SU-DHL-6 (cell line): ENCODE measurements at regions not wholly inside any gene's neighbourhood (a gene's known extent, or its start where the extent isn't known, plus 50 kb on each side); places are given as distances from the start of the nearest gene placed in this dataset.

Experiments
- H2AFZ ChIP-seq: fragments of 200-600 bp; sonication (generic); 2 replicates; pipeline ENCODE4 v1.6.1; 2014; ENCODE audit warnings: low read depth, mild to moderate bottlenecking, moderate library complexity, mixed read lengths, antibody characterized with exemption, low read length; ENCODE audit not compliant: severe bottlenecking
- H3F3A ChIP-seq: fragments of 200-600 bp; shearing (Covaris generic); 2 replicates; pipeline ENCODE4 v1.6.0; 2016; ENCODE audit warnings: antibody characterized with exemption, mild to moderate bottlenecking; ENCODE audit not compliant: insufficient read depth
- H3K27ac ChIP-seq: fragments of 200-600 bp; sonication (generic); 2 replicates; pipeline ENCODE4 v1.5.1; 2016; ENCODE audit warnings: low read depth, mild to moderate bottlenecking, low read length, moderate library complexity, mixed read lengths
- H3K27me3 ChIP-seq: fragments of 200-600 bp; sonication (generic), shearing (Covaris generic); 2 replicates; pipeline ENCODE4 v1.6.0; 2014; ENCODE audit warnings: mild to moderate bottlenecking, low read length
- H3K36me3 ChIP-seq: fragments of 200-600 bp; sonication (generic); 2 replicates; pipeline ENCODE4 v1.6.1; 2014; ENCODE audit warnings: mild to moderate bottlenecking, low read length, mixed read lengths
- H3K4me2 ChIP-seq: fragments of 300-600, 200-600 bp; shearing (Covaris generic), sonication (generic); 2 replicates; pipeline ENCODE4 v1.6.0; 2014; ENCODE audit warnings: low read length, low read depth, mild to moderate bottlenecking; ENCODE audit not compliant: poor library complexity, severe bottlenecking
- H3K4me3 ChIP-seq: fragments of 200-600 bp; sonication (generic); 2 replicates; pipeline ENCODE4 v1.5.1; 2014; ENCODE audit warnings: antibody characterized with exemption, low read length, mild to moderate bottlenecking, mixed read lengths; ENCODE audit not compliant: insufficient read depth, poor library complexity, severe bottlenecking
- H3K79me2 ChIP-seq: fragments of 200-600 bp; sonication (generic); 2 replicates; pipeline ENCODE4 v1.6.1; 2014; ENCODE audit warnings: mild to moderate bottlenecking, low read length, moderate library complexity; ENCODE audit not compliant: insufficient read depth
- H3K9ac ChIP-seq: fragments of 200-600 bp; sonication (generic); 2 replicates; pipeline ENCODE4 v1.7.0; 2014; ENCODE audit warnings: mild to moderate bottlenecking, low read length
- H3K9me2 ChIP-seq: fragments of 200-600 bp; sonication (generic); replicated peaks from 2 replicates; pipeline ENCODE4 v1.6.1; 2014; ENCODE audit warnings: low read length; ENCODE audit not compliant: insufficient read depth
- H3K9me3 ChIP-seq: fragments of 200-600 bp; sonication (generic); 2 replicates; pipeline ENCODE4 v1.6.1; 2014; ENCODE audit warnings: low read length, mixed read lengths; ENCODE audit not compliant: insufficient read depth
- H4K20me1 ChIP-seq: fragments of 200-600 bp; sonication (generic); 2 replicates; pipeline ENCODE4 v1.6.1; 2014; ENCODE audit warnings: low read depth, mild to moderate bottlenecking, antibody characterized with exemption, low read length, moderate library complexity, mixed read lengths
- EZH2phosphoT487 ChIP-seq: fragments of 200-600 bp; sonication (generic), shearing (Covaris generic); conservative IDR thresholded peaks from 2 replicates; pipeline ENCODE4 v1.6.1; 2018; ENCODE audit warnings: mild to moderate bottlenecking, antibody characterized with exemption, low read length, moderate library complexity, mixed read lengths
- TF ChIP-seq, protein P1 (sequence below): fragments of 200-600 bp; sonication (generic); IDR thresholded peaks from one replicate; pipeline ENCODE4 v1.5.1; 2017; ENCODE audit warnings: antibody characterized with exemption, mild to moderate bottlenecking, low read length, moderate library complexity; ENCODE audit not compliant: insufficient read depth, poor library complexity, severe bottlenecking

DNA sequence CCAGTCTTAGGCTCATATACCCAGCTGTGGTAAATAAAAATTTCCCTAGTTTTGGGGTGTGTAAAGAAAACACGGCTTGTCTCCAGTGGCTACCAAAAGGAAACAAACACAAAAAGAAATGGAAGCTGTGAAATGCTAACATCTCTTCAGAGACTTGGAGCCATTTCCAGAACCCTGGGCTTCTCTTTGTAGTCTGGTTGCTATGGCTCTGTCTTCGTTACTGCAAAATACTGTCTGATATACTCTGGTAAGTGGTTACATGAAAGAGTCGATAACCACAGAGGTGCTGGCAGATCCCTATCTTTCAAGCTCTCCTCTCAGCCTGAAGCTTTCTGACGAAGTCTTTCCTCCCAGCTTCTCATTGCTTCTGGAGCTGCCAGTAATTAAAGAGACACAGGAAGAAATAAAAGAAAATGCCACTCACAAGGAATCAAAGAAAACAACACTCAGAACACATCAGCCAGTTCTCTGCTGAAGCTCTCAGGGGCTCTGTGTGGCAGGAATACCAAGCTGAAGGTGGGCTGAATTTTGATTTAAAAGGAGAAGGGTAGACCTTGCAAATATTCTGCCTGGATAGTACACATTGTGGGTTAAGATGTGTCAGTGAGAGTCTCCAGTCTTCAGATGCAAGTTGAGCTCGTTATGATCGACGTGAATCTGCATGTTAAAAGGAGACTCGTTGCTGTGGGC, 107.6 kb upstream of the FAM9C start:
- no peaks in the 10 kb centered on the region for H3K27me3 ChIP-seq
- no peak overlapping the region for H3K4me3 ChIP-seq
- no peak overlapping the region for H3K9ac ChIP-seq
- H2AFZ ChIP-seq = no peak overlapping the region
- no peak overlapping the region for H3K27ac ChIP-seq
- H3K9me2 ChIP-seq = no peaks in the 10 kb centered on the region
- no peaks in the 10 kb centered on the region for H3K36me3 ChIP-seq
- no peaks in the 10 kb centered on the region for H4K20me1 ChIP-seq
- no peaks in the 10 kb centered on the region for H3K79me2 ChIP-seq
- no peak overlapping the region for H3K4me2 ChIP-seq
- H3K9me3 ChIP-seq = no peaks in the 10 kb centered on the region
- H3F3A ChIP-seq = no peaks in the 10 kb centered on the region
- no peak for TF ChIP-seq EZH2phosphoT487
- TF ChIP-seq, protein P1, sequence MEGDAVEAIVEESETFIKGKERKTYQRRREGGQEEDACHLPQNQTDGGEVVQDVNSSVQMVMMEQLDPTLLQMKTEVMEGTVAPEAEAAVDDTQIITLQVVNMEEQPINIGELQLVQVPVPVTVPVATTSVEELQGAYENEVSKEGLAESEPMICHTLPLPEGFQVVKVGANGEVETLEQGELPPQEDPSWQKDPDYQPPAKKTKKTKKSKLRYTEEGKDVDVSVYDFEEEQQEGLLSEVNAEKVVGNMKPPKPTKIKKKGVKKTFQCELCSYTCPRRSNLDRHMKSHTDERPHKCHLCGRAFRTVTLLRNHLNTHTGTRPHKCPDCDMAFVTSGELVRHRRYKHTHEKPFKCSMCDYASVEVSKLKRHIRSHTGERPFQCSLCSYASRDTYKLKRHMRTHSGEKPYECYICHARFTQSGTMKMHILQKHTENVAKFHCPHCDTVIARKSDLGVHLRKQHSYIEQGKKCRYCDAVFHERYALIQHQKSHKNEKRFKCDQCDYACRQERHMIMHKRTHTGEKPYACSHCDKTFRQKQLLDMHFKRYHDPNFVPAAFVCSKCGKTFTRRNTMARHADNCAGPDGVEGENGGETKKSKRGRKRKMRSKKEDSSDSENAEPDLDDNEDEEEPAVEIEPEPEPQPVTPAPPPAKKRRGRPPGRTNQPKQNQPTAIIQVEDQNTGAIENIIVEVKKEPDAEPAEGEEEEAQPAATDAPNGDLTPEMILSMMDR = no peak

DNA sequence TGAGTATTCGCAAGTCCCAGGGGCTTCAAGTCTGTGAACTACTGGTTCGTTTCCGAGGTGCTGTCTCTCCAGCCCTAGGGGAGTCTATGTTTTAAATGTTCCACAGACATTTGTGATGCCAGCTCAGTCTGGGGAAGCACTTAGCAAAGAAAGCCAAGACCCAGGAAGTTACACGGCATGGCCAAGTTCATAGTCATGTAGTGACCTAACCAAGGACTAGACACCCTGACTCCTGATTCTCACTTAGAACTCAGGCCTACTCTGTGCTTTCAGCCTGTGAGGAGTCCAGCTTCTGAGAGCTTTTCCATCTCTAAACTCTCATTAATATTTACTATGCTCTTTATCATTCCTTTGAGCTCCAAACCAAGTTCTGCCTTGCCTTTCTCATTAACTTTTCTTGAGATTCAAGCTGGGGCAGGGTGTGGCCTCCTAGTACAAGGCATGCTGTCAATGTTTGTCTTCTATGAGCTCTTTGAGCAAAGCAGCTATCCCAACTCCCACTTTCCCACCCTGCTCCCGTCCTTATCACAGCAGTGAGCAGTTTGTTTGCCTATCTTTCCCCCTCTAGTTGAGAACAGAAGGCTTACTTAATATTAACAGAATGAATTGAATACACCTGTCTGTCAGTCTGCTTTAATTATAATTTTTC, 105.4 kb upstream of the FAM9C start:
- no peaks in the 10 kb centered on the region for H3K36me3 ChIP-seq
- no peak overlapping the region for H3K4me2 ChIP-seq
- H3K27me3 ChIP-seq = no peaks in the 10 kb centered on the region
- no peak overlapping the region for H3K27ac ChIP-seq
- H3K9me2 ChIP-seq = no peaks in the 10 kb centered on the region
- H2AFZ ChIP-seq = no peak overlapping the region
- H3K4me3 ChIP-seq = no peak overlapping the region
- H3K79me2 ChIP-seq = no peaks in the 10 kb centered on the region
- H3K9ac ChIP-seq = no peak overlapping the region
- H3K9me3 ChIP-seq = no peaks in the 10 kb centered on the region
- TF ChIP-seq, protein P1 = no peak
- no peak for TF ChIP-seq EZH2phosphoT487
- no peaks in the 10 kb centered on the region for H4K20me1 ChIP-seq
- no peaks in the 10 kb centered on the region for H3F3A ChIP-seq

- H3K4me2 ChIP-seq = no peak overlapping the region
- no peak overlapping the region for H3K9ac ChIP-seq
- H3K79me2 ChIP-seq = no peaks in the 10 kb centered on the region
- no peaks in the 10 kb centered on the region for H3F3A ChIP-seq
- no peak overlapping the region for H3K27ac ChIP-seq
- H2AFZ ChIP-seq = no peak overlapping the region
- TF ChIP-seq, protein P1 = no peak
- TF ChIP-seq EZH2phosphoT487 = no peak
- H3K9me3 ChIP-seq = no peaks in the 10 kb centered on the region
- no peaks in the 10 kb centered on the region for H3K27me3 ChIP-seq
- H4K20me1 ChIP-seq = no peaks in the 10 kb centered on the region
- H3K9me2 ChIP-seq = no peaks in the 10 kb centered on the region
- H3K36me3 ChIP-seq = no peaks in the 10 kb centered on the region
- H3K4me3 ChIP-seq = no peak overlapping the region
Observed at GRCh38 chrX:13147733-13148132, 103.3 kb upstream of the FAM9C start.
